ENCODE measurements at regions not wholly inside any gene's neighbourhood (a gene's known extent, or its start where the extent isn't known, plus 50 kb on each side); places are given as distances from the start of the nearest gene placed in this dataset.

GRCh38 chr1:114263343-114263742, 109.7 kb upstream of the SYT6 start:
- TF ChIP-seq CTCF (conservative IDR thresholded peaks at IDR 0.05) (no peak), ZFX (IDR thresholded peaks at IDR 0.05) (no peak)

All from C4-2B (cell line).